ENCODE measurements at regions not wholly inside any gene's neighbourhood (a gene's known extent, or its start where the extent isn't known, plus 50 kb on each side); places are given as distances from the start of the nearest gene placed in this dataset.

- Histone ChIP-seq H3K9ac (ENCODE audit: low read length) (no peak overlapping the region), H3K9me3 (ENCODE audit: control insufficient read depth, low read length) (peaks cover 3% of the 10 kb centered on the region), H3K4me1 (ENCODE audit: control insufficient read depth, insufficient read depth, low read length) (no peaks in the 10 kb centered on the region), H3K27me3 (replicated peaks; ENCODE audit: control insufficient read depth, insufficient read depth, low read length) (no peaks in the 10 kb centered on the region), H3K36me3 (ENCODE audit: control insufficient read depth, insufficient read depth, low read length, severe bottlenecking) (no peaks in the 10 kb centered on the region), H3K4me3 (ENCODE audit: low read length) (no peak overlapping the region)
- DNase-seq (ENCODE audit: low read depth) = no peak
These were observed 89.6 kb downstream of the CHST2 start for GRCh38 chr3:143208976-143209714.

- H3K27me3 ChIP-seq (replicated peaks; ENCODE audit: control insufficient read depth, insufficient read depth, low read length) = no peaks in the 10 kb centered on the region
- no peak for DNase-seq (ENCODE audit: low read depth)
- no peaks in the 10 kb centered on the region for H3K4me1 ChIP-seq (ENCODE audit: control insufficient read depth, insufficient read depth, low read length)
- H3K4me3 ChIP-seq (ENCODE audit: low read length) = no peak overlapping the region
- H3K9ac ChIP-seq (ENCODE audit: low read length) = no peak overlapping the region
- H3K9me3 ChIP-seq (ENCODE audit: control insufficient read depth, low read length) = no peaks in the 10 kb centered on the region
- H3K36me3 ChIP-seq (ENCODE audit: control insufficient read depth, insufficient read depth, low read length, severe bottlenecking) = no peaks in the 10 kb centered on the region
These were observed 90.1 kb downstream of the CHST2 start for GRCh38 chr3:143209715-143210059.

GRCh38 chr3:143210141-143210540, 90.6 kb downstream of the CHST2 start:
- Histone ChIP-seq H3K4me1 (ENCODE audit: control insufficient read depth, insufficient read depth, low read length) (no peaks in the 10 kb centered on the region), H3K9me3 (ENCODE audit: control insufficient read depth, low read length) (no peaks in the 10 kb centered on the region)

GRCh38 chr3:143215059-143215458, 95.5 kb downstream of the CHST2 start:
- H3K27me3 ChIP-seq (replicated peaks; ENCODE audit: control insufficient read depth, insufficient read depth, low read length) = no peaks in the 10 kb centered on the region
- no peaks in the 10 kb centered on the region for H3K36me3 ChIP-seq (ENCODE audit: control insufficient read depth, insufficient read depth, low read length, severe bottlenecking)
- no peak overlapping the region for H3K4me3 ChIP-seq (ENCODE audit: low read length)
- no peaks in the 10 kb centered on the region for H3K4me1 ChIP-seq (ENCODE audit: control insufficient read depth, insufficient read depth, low read length)
- no peak overlapping the region for H3K9ac ChIP-seq (ENCODE audit: low read length)
- H3K9me3 ChIP-seq (ENCODE audit: control insufficient read depth, low read length) = no peaks in the 10 kb centered on the region
- no peak for DNase-seq (ENCODE audit: low read depth)

More at GRCh38 chr3:143210141-143210540, 90.6 kb downstream of the CHST2 start:
- Histone ChIP-seq H3K36me3 (ENCODE audit: control insufficient read depth, insufficient read depth, low read length, severe bottlenecking) (no peaks in the 10 kb centered on the region), H3K27me3 (replicated peaks; ENCODE audit: control insufficient read depth, insufficient read depth, low read length) (no peaks in the 10 kb centered on the region), H3K9ac (ENCODE audit: low read length) (no peak overlapping the region), H3K4me3 (ENCODE audit: low read length) (no peak overlapping the region)
- no peak for DNase-seq (ENCODE audit: low read depth)

Data from adipocyte (in vitro differentiated cells).